ENCODE measurements at regions not wholly inside any gene's neighbourhood (a gene's known extent, or its start where the extent isn't known, plus 50 kb on each side); places are given as distances from the start of the nearest gene placed in this dataset.

GRCh38 chr16:27722207-27722606 is 172.3 kb downstream of the KATNIP start:
- TF ChIP-seq SP1 (IDR thresholded peaks at IDR 0.05) (no peak), NFRKB (IDR thresholded peaks at IDR 0.05) (no peak), L3MBTL2 (conservative IDR thresholded peaks at IDR 0.05) (no peak), TARDBP (IDR thresholded peaks at IDR 0.05) (no peak), FOXM1 (IDR thresholded peaks at IDR 0.05; ENCODE audit: borderline replicate concordance) (no peak), LEF1 (IDR thresholded peaks at IDR 0.05; ENCODE audit: borderline replicate concordance) (no peak), ZNF384 (IDR thresholded peaks at IDR 0.05) (no peak)
- TF ChIP-seq, protein P1, sequence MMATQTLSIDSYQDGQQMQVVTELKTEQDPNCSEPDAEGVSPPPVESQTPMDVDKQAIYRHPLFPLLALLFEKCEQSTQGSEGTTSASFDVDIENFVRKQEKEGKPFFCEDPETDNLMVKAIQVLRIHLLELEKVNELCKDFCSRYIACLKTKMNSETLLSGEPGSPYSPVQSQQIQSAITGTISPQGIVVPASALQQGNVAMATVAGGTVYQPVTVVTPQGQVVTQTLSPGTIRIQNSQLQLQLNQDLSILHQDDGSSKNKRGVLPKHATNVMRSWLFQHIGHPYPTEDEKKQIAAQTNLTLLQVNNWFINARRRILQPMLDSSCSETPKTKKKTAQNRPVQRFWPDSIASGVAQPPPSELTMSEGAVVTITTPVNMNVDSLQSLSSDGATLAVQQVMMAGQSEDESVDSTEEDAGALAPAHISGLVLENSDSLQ (IDR thresholded peaks at IDR 0.05): no peak

Data from HEK293T (cell line).